EH (cell line): ENCODE measurements at regions not wholly inside any gene's neighbourhood (a gene's known extent, or its start where the extent isn't known, plus 50 kb on each side); places are given as distances from the start of the nearest gene placed in this dataset.
A peak's percentile ranks its signal among the peaks of the same experiment; 100 is the strongest.

Experiments
- DNase-seq: peaks from one replicate; pipeline ENCODE4 v3.0.0-alpha.2; 2015; ENCODE audit warnings: low read depth

GRCh38 chr2:46239175-46239846 lies 57.9 kb upstream of the EPAS1 start:
- peak; percentile 19 for DNase-seq

- no peak for DNase-seq
Observed at GRCh38 chr2:46239847-46240181, 57.4 kb upstream of the EPAS1 start.

- peak; percentile 51 for DNase-seq
Observed at GRCh38 chr2:46241344-46241743, 55.9 kb upstream of the EPAS1 start.

- DNase-seq, result no peak
Observed at GRCh38 chr2:46245869-46246268, 51.3 kb upstream of the EPAS1 start.

GRCh38 chr2:46246790-46247189 lies 50.4 kb upstream of the EPAS1 start:
- DNase-seq, result no peak
